MM.1S (cell line): ENCODE measurements at regions not wholly inside any gene's neighbourhood (a gene's known extent, or its start where the extent isn't known, plus 50 kb on each side); places are given as distances from the start of the nearest gene placed in this dataset.

Source experiments
- EZH2 ChIP-seq: fragments of 300-600 bp; sonication (generic); optimal IDR thresholded peaks from 2 replicates; pipeline ENCODE3; 2017; ENCODE audit warnings: low read depth, mild to moderate bottlenecking, antibody characterized with exemption, low read length, mixed read lengths
- EZH2phosphoT487 ChIP-seq: fragments of 300-600 bp; sonication (generic); IDR thresholded peaks from 2 replicates; pipeline ENCODE4 v1.6.1; 2018; ENCODE audit warnings: antibody characterized with exemption, low read length
- TF ChIP-seq, protein P1 (sequence below): fragments of 300-600 bp; sonication (generic); IDR thresholded peaks from 2 replicates; pipeline ENCODE4 v1.5.1; 2016; ENCODE audit warnings: antibody characterized with exemption, low read length, mixed read lengths

DNA sequence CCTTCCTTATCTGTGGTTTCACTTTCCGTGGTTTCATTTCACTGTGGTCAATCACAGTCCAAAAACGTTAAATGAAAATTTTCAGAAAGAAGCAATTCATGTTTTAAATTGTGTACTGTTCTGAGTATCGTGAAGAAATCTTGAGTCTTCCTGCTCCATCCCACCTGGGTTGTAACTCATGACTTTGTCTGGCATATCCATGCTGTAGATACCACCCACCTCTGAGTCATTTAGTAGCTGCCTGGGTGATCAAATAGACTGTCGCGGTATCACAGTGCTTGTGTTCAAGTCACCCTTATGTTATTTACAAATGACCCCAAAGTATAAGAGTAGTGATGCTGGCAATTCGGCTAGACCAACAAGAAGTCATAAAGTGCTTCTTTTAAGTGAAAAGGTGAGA, 521.2 kb downstream of the AACS start:
- TF ChIP-seq, protein P1, sequence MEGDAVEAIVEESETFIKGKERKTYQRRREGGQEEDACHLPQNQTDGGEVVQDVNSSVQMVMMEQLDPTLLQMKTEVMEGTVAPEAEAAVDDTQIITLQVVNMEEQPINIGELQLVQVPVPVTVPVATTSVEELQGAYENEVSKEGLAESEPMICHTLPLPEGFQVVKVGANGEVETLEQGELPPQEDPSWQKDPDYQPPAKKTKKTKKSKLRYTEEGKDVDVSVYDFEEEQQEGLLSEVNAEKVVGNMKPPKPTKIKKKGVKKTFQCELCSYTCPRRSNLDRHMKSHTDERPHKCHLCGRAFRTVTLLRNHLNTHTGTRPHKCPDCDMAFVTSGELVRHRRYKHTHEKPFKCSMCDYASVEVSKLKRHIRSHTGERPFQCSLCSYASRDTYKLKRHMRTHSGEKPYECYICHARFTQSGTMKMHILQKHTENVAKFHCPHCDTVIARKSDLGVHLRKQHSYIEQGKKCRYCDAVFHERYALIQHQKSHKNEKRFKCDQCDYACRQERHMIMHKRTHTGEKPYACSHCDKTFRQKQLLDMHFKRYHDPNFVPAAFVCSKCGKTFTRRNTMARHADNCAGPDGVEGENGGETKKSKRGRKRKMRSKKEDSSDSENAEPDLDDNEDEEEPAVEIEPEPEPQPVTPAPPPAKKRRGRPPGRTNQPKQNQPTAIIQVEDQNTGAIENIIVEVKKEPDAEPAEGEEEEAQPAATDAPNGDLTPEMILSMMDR: no peak
- TF ChIP-seq EZH2 (no peak), EZH2phosphoT487 (no peak)
